GM19372 (cell line): ENCODE measurements at regions not wholly inside any gene's neighbourhood (a gene's known extent, or its start where the extent isn't known, plus 50 kb on each side); places are given as distances from the start of the nearest gene placed in this dataset.

ENCODE experiments used
- ATAC-seq: cut with Tn5 transposase; IDR thresholded peaks from one replicate; pipeline ENCODE4 v1.9.1; 2021; ENCODE audit warnings: mild to moderate bottlenecking, low read depth, moderate library complexity; ENCODE audit not compliant: unreplicated experiment

DNA sequence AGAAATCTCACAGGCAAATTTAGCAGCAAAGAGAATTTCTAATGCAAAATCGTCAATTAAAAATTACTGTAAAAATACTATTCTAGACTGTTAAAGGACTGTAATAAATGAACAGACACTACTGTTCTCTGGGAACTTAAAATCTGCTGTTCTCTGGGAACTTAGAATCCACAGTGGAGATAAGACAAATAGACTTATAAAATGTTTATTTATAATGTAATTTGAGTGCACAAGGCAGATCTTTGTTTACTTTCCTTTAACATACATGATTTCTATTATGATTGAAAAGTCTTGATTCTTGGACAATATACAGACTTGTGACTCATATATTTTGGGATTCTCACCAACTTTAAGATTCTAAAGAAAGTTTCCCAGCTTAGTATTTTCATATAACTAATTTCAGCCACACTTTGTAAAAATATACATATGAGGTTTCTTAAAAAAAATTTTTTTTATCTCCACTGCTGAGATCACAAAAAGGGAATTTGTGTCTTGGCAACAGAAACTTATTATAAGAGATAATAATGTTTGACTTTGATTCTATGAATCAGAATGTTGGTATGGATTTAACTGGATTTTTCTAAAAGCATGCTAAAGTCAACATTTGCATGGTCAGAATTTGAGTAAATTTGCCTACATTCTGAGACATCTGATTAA lies 166.3 kb upstream of the RHOBTB1 start:
- no peak for ATAC-seq

DNA sequence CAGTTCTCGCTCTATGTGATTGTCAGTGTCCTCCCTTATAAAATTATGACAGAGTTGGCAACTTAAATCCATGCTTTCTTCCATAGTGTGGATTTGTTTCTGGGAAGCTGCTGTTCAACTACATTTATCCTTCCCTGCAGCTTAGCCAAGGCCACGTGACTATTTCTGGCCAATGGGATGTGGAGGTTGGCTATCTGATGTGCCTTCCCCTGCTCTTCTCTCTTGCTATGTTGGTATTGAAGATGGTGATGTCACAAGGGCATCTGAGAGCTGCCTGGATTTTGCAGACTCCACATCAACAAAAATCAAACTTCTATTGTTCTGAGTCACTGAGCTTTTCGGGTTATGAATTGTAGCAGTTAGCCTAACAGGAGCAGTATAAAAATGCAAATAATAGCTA lies 164.9 kb upstream of the RHOBTB1 start:
- ATAC-seq = no peak

DNA sequence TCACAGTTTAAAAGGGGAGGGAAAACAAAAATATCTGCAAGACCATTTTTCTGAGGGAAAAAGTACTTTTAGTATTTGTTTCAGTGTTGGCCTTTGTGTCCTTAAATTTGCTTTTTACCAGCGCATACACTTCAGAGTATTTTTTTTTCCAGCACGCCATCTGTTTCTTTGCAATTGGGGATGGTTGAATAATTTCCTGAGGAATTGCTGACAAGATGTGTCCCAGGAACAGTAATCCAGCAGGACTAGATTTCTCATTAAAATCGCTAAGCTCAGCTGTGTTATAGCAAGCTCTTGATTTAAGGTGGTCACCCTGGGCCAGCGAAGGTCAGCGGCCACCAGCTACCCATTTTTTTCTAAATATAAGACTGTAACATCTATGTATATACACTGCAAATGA lies 156.9 kb upstream of the RHOBTB1 start:
- ATAC-seq = no peak

DNA sequence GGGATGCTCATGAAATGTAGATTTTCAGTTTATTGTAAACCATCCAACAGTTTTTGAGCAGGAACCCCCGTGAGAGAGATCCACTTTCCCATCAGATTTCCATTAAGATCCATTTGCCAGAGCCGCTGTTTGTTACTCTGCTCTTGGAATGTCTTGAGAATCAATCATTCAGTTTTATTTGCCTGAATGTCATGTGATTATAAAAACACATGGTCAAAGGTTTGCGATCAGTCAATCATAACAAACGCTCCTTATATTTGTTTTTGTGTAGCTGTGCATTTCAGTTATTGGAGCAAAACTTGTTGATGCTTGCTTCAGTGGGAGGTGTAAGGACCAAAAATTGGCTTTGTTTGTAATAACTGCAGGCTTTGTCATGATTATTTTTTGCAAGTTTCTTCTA lies 155.8 kb upstream of the RHOBTB1 start:
- no peak for ATAC-seq

DNA sequence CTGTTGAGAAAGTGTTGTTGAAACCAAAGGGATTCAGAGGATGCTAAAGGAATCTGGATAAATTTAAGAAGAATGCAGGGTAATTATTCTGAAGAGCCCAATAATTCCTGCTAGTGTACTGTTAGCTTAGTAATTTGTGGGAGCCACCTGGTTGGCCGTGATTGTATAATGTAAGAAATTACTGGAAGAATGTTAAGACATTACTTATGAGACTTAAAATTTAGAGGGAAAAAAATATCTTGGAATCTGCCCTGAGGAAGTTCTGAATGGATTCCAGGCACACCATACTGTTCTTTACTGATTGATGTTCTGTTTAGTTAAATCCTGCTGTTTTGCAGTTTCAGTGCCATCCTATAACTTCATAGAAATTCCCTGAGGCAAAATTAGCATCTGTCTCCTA lies 155.0 kb upstream of the RHOBTB1 start:
- no peak for ATAC-seq

DNA sequence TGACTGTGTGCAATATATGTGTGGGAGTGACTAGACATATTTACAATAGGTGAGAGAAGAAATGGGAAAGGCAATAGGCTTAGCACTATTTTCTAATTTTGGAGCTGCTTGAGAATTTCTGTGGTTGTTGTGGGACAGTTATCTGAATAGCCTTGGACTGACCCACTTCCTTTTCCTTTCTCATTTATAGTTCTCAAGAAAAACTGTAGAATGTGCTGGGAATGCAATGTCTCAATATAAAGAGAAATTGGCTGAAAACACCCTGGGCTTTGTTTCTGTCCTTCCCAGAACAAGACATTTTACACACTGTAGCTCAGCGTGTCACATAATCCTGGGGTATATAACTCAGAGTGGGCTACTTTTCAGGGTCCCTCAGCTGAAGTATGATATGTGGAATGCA lies 153.0 kb upstream of the RHOBTB1 start:
- no peak for ATAC-seq

DNA sequence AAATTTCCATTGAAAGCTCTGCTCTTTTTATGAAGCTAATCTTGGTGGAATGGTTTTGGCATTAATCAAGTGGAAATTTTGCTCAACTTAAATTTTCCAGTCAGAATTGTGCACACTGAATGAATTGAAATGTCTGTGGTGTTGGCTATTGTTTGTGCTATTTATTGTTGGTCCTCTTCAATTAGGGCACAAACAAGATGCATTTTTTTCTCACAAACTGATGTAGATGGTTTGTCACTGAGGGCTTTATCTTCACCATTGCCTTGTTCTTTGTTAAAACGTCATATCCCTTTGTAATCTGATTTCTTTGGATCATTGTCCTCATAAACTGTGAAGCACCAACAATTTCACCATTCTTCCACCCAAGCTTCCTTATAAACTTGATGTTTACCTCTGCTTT lies 152.1 kb upstream of the RHOBTB1 start:
- no peak for ATAC-seq

DNA sequence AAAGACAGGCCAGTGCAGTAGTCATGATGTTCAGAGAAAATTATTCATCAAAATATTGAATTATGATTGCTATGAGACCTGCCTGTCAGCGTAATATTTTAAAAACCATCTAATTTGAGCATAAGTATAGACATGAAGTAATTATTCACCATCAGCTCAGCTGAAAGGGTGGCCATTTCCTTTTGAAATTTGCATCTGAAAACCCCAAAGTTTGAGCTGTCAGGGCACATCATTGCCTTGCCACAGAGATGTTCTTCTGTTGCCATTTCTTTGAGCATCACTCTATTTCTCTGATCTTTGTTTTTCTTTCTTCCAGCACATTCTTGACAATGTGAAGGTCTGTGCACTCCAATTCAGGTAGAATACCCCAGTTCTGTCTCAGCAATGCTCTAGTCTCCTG lies 147.5 kb upstream of the RHOBTB1 start:
- ATAC-seq = no peak

DNA sequence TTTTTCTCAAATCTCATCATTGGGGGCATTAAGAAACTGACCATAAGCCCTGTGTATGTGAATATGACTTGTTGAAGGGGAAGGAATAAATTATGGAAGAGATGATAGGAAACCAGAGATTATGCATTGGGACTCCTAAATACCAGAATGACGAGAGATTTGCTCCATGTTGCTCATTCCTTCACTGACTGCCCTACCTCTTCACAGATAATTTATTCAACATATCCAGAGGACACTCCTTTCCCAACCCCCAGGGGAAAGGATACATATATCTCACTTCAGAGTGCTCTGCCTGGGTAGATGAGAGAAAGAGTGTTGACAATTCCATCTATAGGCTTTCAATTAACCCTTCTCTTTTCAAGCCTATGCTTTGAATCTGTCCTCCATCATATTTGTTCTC lies 145.3 kb upstream of the RHOBTB1 start:
- ATAC-seq = no peak

DNA sequence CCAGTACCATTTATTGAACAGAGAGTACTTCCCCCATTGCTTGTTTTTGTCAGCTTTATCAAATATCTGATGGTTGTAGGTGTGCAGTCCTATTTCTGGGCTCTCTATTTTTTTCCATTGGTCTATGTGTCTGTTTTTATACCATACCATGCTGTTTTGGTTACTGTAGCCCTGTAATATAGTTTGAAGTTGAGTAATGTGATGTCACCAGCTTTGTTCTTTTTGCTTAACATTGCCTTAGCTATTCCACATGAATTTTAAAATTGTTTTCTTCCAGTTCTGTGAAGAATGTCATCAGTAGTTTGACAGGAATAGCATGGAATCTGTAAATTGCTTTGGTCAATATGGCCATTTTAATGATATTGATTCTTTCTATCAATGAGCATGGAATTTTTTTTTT lies 140.5 kb upstream of the RHOBTB1 start:
- ATAC-seq = no peak

DNA sequence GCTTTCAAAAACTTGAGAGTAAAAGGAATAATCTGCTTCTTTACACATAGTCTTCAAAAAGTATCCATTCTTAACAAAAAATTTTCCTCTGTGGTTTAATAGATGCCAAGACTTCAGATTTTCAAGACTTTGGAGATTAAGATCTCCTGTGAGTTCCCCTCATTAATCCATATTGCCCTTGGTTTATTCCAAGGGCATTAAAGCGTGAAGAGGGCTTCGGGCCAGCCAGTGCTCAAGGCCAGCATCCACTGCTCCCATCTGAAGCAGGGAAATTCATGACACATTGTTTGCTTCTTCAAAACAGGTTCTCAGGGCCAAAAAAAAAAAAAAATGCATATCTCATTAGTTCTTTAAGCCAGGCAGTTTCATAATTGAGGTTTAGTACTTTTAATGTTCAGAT lies 137.3 kb upstream of the RHOBTB1 start:
- ATAC-seq = no peak

DNA sequence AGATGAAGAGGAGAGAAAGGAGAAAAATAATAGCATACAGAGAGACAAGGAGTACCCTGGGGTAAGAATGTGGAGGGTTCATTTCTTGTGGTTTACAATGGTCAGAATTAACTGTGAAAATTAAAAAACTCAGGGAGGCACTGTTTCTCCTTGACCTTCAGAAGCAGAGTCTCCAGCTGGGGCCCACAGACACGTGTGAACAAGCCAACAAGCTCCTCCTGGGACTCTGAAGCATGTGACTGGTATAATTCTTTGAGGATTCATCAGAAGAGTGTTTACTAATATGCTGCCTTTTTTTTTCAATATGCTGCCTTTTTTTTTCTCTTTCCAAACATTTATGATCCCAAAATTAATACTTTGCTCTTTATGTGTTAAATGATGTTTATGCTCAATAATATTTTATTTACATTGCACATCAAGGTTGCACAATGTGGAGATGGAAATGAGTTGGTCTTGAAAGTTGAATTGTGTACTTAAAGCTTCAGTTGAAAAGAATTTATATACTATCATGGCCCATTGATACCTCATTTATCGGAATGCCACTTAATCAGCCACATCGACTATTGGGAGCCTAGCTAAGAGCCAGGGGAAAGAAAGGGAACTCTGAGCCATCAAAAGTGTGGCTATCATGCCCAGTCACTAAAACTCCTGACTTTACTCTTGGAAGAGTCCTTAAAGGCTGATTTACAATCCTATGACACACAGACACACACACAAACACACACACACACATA lies 134.7 kb upstream of the RHOBTB1 start:
- no peak for ATAC-seq

DNA sequence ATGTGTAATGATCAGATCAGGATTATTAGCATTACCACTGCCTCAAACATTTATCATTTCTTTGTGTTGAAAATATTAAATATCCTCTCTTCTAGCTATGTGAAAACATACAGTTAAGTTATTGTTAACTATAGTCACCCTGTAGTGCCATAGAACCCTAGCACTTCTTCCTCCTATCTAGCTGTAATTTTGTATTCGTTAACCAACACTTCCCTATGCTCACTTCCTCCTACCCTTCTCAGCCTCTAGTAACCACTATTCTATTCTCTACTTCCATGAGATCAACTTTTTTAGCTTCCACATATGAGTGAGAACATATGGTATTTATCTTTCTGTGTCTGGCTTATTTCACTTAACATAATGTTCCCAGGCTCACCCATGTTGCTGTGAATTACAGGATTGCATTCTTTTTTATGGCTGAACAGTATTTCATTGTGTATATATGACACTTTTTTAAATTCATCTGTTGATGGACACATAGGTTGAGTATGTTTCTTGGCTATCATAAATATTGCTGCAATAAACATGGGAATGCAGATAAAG lies 132.7 kb upstream of the RHOBTB1 start:
- no peak for ATAC-seq

DNA sequence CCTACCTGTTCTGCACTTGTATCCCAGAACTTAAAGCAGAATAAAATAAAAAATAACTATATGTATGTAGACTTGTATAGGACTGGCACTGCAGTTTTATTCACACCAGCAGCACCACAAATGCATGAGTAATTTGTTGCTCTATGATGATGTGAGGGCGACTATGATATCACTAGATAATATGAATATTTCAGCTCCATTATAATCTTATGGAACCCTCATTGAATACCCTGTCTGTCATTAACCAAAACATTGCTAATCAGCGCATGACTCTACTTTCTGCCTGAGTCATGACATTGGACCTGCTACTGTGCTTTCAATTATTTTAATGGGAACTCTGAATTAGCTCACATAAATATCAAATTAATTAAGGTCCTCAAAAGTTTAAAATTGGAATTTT lies 129.4 kb upstream of the RHOBTB1 start:
- no peak for ATAC-seq

DNA sequence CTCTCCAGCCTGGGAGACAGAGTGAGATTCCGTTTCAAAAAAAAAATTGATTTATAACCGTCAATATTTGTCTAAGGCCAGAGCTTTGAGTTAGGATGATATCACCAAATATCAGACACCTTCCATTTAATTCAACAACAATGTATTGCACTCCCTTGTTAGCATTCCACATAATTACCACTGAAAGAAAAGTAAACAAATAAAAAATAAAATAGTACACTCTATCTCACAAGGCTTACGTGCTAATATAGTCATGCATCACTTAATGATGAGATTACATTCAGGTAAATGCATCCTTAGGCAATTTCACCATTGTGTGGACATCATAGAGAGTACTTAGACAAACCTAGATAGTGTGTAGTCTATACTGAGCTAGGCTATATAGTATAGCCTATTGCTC lies 127.6 kb upstream of the RHOBTB1 start:
- no peak for ATAC-seq

DNA sequence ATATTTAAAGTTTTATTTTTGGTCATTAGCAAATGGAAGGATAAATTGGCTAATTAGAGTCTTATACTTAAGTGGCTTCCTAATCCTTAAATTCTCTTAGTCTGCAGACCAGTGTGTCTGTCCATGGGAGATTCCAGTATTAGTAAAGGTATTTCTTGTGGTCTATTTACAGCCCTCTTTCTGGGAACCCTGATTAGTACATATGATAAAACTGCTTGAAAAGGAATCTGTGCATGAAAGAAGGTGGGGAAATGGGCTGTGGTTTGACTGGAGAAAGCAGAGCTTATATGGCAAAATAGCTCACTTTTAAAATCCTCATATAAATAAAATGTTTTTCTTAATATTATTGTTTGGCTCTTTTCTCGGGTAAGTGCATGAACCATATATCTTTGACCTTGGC lies 124.5 kb upstream of the RHOBTB1 start:
- ATAC-seq = no peak

DNA sequence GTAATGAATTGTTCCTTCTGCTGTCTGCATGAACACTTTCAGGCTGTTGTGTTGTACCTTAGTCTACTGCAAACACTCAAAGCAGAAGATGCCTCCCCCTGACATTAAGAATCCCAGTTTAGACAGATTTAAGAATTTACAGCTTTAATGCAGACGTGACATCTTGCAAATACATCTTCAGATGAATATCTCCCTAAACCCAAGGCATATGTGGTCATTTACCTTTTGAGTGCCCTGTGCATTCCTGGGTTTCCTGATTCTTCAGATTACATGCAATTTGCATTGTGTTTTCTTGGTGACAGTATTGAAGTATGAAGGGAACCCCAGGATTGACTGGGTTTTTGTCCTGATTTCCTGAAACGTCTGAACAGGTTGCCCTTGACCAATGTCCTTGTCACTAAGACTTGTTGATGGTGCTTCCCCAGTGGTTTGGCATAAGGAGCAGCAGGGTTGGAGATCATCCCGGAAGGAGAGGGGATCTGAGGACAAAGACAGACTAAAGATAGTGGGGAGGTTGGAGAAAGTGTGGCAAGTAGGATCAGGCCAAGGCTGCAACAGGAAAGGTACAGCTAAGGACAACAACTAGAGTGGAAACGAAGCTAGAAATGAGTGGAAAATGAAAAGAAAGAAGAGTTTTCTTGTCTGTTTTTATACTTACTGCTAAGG lies 123.8 kb upstream of the RHOBTB1 start:
- ATAC-seq = no peak

DNA sequence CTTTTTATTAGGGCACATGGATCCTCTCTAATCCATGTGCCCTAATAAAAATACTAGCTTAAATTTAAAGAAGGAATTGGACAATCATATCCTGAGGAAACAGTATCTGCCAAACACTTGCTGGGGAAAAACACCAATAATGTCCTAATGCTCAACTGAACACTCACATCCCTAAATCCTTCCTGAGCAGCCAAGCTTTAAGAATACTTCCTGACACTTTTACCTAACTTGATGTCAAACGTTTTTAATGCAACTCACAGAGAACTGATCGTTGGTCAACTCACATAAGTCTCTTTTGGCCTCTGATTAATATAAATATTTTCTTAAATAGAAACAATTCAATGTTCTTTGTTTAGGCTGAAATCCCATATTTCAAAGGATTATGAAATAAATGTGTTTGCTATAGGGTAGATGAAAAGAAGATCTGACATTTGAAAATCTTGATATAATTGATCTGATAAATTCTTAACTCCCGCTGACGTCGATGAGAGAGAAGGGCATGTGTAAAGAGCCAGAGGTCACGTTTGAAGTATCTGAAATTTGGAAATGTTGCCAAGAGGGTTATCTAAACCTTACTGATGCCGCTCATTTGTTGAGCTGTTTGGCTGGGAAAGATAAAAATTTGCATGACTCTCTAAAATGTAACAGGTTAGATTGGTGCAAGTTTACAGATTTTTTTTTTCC lies 122.8 kb upstream of the RHOBTB1 start:
- no peak for ATAC-seq

DNA sequence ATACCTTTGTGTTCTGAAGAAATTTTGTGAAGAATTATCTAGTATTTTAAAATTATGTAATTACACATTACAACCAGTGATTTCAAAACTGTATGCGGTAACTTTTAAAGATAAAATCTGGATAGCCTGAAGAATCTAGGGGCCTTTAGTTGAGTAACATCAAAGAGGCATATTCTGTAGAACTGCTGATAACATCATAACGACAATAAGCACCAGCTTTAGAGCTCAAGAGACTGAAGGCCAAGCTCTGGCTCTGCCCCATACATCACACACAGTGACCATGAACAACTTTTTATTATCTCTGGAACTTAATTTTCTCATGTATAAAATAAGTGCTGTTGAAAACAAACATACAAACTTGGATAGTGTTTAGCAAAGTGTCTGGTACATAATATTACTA lies 121.1 kb upstream of the RHOBTB1 start:
- no peak for ATAC-seq

DNA sequence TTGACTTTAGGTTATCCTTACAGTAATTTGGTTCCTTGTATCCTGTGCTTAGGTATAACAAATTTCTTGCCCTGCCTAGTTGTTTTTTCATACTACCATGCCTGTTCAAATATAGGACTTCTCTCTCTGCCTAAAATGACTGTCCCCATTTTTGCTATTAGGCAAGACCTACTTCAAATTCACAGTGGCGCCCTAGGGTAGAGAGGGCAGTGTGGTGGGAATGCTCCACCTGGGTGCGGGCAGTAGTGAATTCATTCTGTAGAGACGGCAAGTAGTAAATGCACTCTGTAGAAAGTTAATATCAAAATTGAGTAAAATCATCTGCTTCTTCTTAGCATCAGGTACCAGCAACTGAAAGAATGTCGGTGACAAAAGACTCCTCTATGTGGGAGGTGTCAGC lies 120.4 kb upstream of the RHOBTB1 start:
- no peak for ATAC-seq

DNA sequence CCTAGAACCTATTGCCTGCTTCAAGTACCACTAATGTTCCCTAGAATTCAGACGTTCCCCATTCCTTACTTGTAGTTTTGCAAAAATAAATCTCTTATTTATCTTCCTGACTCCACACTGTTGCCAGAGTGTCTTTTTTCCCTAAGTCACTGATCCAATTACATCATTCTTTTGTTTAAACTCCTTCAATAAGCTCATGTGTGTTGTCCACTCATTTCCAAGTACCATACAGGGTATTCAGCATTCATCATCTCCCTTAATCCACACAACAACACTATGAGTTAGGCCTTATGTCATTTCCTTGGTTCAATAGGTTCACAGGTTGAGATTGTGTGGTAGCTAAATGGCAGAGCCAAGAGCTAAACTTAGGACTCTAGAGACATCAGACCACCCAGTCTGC lies 119.9 kb upstream of the RHOBTB1 start:
- ATAC-seq = no peak
